WERI-Rb-1 (cell line): ENCODE measurements at regions not wholly inside any gene's neighbourhood (a gene's known extent, or its start where the extent isn't known, plus 50 kb on each side); places are given as distances from the start of the nearest gene placed in this dataset.
A peak's percentile ranks its signal among the peaks of the same experiment; 100 is the strongest.

ENCODE experiments used
- DNase-seq: peaks from one replicate; pipeline ENCODE4 v3.0.0-alpha.2; 2020
- H3K27ac ChIP-seq: fragments of 250-450 bp; sonication (Bioruptor Pico); 2 replicates; pipeline ENCODE4 v1.5.1; 2020; ENCODE audit warnings: mild to moderate bottlenecking, moderate library complexity
- H3K27me3 ChIP-seq: fragments of 250-450 bp; sonication (Bioruptor Pico); 2 replicates; pipeline ENCODE4 v1.5.1; 2021; ENCODE audit warnings: mild to moderate bottlenecking, low read depth, moderate library complexity; ENCODE audit not compliant: insufficient read depth, severe bottlenecking
- H3K36me3 ChIP-seq: fragments of 250-450 bp; sonication (Bioruptor Pico); 2 replicates; pipeline ENCODE4 v1.5.1; 2020; ENCODE audit warnings: mild to moderate bottlenecking, moderate library complexity
- H3K4me3 ChIP-seq: 2 replicates; pipeline ENCODE4 v1.5.1; 2011; ENCODE audit warnings: low read depth, mild to moderate bottlenecking, control low read depth, low read length
- H3K9me3 ChIP-seq: fragments of 250-450 bp; sonication (Bioruptor Pico); 2 replicates; pipeline ENCODE4 v1.5.1; 2021; ENCODE audit warnings: mild to moderate bottlenecking, moderate library complexity; ENCODE audit not compliant: severe bottlenecking
- TF ChIP-seq, protein P1 (sequence below): IDR thresholded peaks from 2 replicates; pipeline ENCODE4 v1.5.1; 2011; ENCODE audit warnings: low read depth, mild to moderate bottlenecking, control low read depth, inconsistent platforms, low read length

DNA sequence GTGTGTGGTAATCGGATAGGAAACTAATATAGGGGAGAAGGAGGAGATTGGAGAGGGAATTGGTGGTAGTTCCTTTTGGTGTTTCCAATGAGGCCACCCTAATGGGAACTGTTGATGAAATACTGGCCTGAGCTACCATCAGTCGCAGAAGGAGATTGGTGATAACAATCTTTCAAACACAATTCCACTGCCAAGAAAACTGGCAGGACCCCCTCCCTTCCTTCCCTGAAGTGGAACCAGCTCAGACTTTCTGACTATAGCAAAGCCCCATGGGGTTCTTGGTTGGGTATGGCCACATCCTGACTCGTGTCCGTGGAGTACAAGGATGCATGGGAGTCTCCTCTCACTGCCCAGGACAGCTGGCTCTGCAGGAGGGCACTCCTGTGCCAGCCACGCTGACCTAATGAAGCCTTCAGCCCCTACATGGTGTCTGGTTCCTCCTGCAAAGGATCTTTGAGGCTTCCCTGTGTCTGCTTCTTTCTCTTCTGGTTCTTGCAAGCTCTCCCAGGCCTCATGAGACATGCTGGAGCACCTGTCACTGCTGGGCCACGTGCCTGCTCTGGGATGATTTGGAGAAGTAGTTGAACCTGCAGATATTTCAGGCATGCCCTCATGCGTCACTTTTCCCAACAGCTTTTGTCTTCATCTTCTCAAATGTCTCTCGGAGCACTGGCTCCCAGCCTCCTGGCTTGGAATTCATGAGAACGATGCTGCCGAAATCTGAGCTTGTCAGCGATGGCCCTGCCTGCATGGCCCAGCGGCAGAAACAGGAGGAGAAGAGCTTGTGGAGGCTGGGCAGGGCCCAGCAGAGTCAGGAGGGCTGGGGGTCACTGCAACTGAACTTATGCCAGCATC is 90.0 kb upstream of the ADPGK start:
- peak overlapping the region; percentile 26; the same call in 1 of the 2 replicates for H3K27ac ChIP-seq
- H3K36me3 ChIP-seq = no peaks in the 10 kb centered on the region
- TF ChIP-seq, protein P1, sequence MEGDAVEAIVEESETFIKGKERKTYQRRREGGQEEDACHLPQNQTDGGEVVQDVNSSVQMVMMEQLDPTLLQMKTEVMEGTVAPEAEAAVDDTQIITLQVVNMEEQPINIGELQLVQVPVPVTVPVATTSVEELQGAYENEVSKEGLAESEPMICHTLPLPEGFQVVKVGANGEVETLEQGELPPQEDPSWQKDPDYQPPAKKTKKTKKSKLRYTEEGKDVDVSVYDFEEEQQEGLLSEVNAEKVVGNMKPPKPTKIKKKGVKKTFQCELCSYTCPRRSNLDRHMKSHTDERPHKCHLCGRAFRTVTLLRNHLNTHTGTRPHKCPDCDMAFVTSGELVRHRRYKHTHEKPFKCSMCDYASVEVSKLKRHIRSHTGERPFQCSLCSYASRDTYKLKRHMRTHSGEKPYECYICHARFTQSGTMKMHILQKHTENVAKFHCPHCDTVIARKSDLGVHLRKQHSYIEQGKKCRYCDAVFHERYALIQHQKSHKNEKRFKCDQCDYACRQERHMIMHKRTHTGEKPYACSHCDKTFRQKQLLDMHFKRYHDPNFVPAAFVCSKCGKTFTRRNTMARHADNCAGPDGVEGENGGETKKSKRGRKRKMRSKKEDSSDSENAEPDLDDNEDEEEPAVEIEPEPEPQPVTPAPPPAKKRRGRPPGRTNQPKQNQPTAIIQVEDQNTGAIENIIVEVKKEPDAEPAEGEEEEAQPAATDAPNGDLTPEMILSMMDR = no peak
- H3K9me3 ChIP-seq = no peaks in the 10 kb centered on the region
- DNase-seq = no peak
- H3K27me3 ChIP-seq = no peaks in the 10 kb centered on the region
- no peak overlapping the region for H3K4me3 ChIP-seq

DNA sequence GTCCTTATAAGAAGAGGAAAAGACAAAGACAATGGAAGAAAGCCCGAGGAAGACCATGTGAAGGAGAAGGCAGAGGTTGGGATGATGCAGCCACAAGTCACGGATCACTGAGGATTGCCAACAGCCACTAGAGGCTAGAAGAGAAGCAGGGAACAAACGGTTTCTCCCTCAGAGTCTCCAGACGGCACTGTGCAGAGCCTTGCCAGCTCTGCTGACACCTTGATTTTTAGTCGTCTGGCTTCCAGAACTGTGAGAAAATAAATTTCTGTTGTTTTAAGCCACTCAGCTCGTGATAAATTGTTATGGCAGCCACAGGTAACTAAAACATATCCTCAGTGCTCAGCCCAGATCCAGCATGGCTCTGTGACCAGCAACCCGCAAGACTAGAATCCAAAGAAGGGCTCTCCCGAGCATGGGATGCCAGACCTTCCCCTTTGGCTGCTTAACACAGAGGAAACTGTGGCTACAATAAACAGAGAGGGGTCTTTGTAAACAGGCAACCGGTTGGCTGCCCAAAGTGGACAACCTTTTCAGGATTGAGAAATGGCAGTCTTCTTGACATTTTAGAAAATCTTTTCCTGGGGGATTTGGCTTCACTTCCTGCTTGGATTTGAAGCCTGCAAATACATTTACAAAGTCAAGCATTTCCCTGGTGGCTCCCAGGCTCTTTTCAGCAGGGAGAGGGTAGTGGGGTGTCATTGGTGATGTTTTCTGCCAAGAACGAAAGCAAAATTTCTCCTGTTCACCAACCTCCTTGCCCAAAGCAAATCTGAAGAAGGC is 88.7 kb upstream of the ADPGK start:
- DNase-seq = peak; percentile 52
- Histone ChIP-seq H3K27me3 (no peaks in the 10 kb centered on the region), H3K9me3 (no peaks in the 10 kb centered on the region), H3K27ac (peak overlapping the region; percentile 79), H3K4me3 (no peak overlapping the region), H3K36me3 (no peaks in the 10 kb centered on the region)
- TF ChIP-seq, protein P1 = no peak

DNA sequence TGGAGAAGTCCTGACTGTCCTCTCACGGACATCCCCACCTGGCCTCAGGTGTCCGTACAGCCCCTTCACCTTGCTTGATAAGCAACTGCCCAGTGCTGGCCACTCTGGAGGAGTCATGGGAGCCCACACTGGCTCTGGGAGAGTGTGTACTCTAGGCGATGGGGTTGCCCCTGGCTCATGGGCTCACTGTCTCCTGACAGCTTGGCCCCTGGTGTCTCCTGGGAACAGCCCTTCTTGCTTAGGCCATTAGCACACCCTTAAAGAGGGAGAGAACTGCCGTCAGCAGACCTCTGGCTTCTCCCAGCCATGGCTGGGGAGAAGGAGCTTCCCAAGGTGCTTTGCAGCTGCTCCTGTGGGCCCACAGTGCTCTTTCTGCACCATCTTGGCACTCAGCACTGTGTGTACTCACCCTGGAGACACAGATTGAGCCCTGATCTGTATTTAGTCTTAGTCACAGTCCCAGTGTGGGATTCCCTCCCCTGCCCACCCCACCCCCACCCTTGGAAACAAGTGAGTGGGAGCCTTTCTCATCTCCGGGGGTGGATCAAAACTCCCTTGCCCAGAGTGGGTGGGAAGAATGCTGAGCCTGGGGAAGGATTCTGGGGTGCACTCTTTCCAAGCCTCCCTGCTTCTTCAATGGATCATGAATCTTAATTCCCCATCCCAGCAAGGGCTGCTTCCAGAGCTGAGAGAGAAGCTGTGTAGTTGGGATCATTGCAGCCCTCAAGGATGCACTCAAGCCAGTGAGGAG is 83.5 kb upstream of the ADPGK start:
- DNase-seq = no peak
- Histone ChIP-seq H3K9me3 (no peaks in the 10 kb centered on the region), H3K27me3 (no peaks in the 10 kb centered on the region)

DNA sequence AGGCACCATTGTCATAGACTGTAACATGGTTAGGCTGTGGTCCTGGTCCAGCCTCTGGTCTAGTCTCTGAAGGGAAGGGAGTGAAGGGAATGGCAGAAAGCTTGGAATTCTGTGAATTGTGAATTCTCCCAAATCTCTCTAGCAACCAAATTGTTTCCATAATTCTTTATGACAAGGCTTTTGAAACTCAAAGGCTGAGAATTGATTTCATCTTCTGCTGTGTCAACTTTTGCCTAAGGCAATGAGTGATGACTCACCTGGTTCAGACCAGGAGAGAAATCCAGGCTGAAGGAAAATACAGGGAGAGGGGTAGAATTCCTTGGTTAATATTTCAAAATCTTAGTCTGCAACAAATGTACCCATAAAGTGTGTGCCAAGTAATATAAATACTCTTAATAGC is 82.6 kb upstream of the ADPGK start:
- Histone ChIP-seq H3K9me3 (no peaks in the 10 kb centered on the region), H3K27ac (no peak overlapping the region), H3K36me3 (no peaks in the 10 kb centered on the region), H3K4me3 (no peak overlapping the region), H3K27me3 (no peaks in the 10 kb centered on the region)
- DNase-seq = no peak
- TF ChIP-seq, protein P1 = no peak

More for the DNA sequence above, 83.5 kb upstream of the ADPGK start:
- TF ChIP-seq, protein P1 = no peak
- H3K27ac ChIP-seq = no peak overlapping the region
- H3K36me3 ChIP-seq = no peaks in the 10 kb centered on the region
- no peak overlapping the region for H3K4me3 ChIP-seq

DNA sequence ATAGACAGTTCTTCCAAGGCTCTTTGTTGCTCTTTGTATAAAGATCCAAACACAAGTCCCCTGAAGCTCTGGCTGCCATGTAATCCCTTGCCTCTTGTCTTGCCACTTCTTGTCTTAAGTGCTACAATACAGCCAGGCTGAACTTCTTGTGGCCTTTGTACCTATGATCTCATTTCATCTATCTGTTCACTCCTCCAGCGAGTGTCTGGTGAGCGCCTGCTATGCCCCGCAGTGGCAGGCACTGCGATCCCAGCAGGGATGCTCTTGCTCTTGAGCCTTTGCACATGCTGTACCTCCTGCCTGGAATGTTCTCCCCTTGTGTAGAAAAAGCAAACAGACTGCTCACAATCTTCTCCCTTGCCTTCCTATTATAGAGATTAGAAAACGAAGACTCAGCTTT is 81.9 kb upstream of the ADPGK start:
- H3K27ac ChIP-seq = no peak overlapping the region
- H3K36me3 ChIP-seq = no peaks in the 10 kb centered on the region
- H3K4me3 ChIP-seq = no peak overlapping the region
- no peaks in the 10 kb centered on the region for H3K9me3 ChIP-seq
- H3K27me3 ChIP-seq = no peaks in the 10 kb centered on the region
- TF ChIP-seq, protein P1 = no peak
- no peak for DNase-seq
